Pancreas (tissue), 10 donors: ENCODE measurements at regions not wholly inside any gene's neighbourhood (a gene's known extent, or its start where the extent isn't known, plus 50 kb on each side); places are given as distances from the start of the nearest gene placed in this dataset.

Experiments used
- ATAC-seq, 4 donors: fragments of 200-7000 bp; cut with Tn5 transposase; one replicate each; pipeline versions ENCODE4 v1.8.0 to v1.9.1; 2020; ENCODE audit warnings: mild to moderate bottlenecking in 4 of 4, moderate library complexity in 4 of 4
- DNase-seq, 6 donors: peaks; one replicate each; pipeline ENCODE4 v3.0.0-alpha.2; 2020
- FAIRE-seq: peaks from 2 replicates; lab custom pipeline; 2012; peaks lifted over from hg19 to GRCh38; lab: Jason Lieb, UNC
- H3K27ac ChIP-seq, 4 donors: fragments of 200-600 bp; sonication (generic); 1 replicate in 3 of 4; 2 replicates in 1 of 4; pipeline versions ENCODE4 v1.5.0 to v1.8.0; 2020
- H3K27me3 ChIP-seq, 4 donors: fragments of 200-600 bp; one replicate each; pipeline ENCODE4 v1.8.0; 2021
- H3K36me3 ChIP-seq, 3 donors: fragments of 200-600 bp; sonication (generic) in 1 of 3; one replicate each; pipeline versions ENCODE4 v1.5.0 to v1.8.0; 2020 to 2021
- H3K4me1 ChIP-seq, 3 donors: fragments of 200-600 bp; one replicate each; pipeline ENCODE4 v1.8.0; 2021
- H3K4me3 ChIP-seq, 4 donors: fragments of 200-600 bp; sonication (generic) in 2 of 4; one replicate each; pipeline versions ENCODE4 v1.5.0 to v1.8.0; 2020 to 2021
- H3K9me3 ChIP-seq, 4 donors: fragments of 200-600 bp; one replicate each; pipeline ENCODE4 v1.8.0; 2021
- CTCF ChIP-seq, 4 donors: fragments of 200-600 bp; sonication (generic) in 3 of 4; IDR thresholded peaks; one replicate each; pipeline versions ENCODE4 v1.5.0 to v1.8.0; 2021; ENCODE audit warnings: antibody characterized with exemption in 4 of 4
- WGBS, 2 donors: extraction: QIAGEN DNeasy Blood & Tissue Kit; methylation state at CpG; one replicate each; pipeline ENCODE4 v1.1.7; 2013; 5-methylcytosine and 5-hydroxymethylcytosine counted together
- intact Hi-C, 3 donors: fragments of 100-400 bp; cut with DNase I; formaldehyde crosslinking; loops; one replicate each; pipeline versions ENCODE4 v1.11.1 to v1.14.2; 2022
- donor health status: healthy with polysubstance abuse.
- donor health status: DM: no; HTN: no; CAD: no; lungs with moderate emphysema.
- donor health status: DM: no; HTN: no; CAD: no.
- donor health status: control.
- donor health status: control.
- donor health status: Bipolar disorder and iron deficiency.
- donor health status: DM: yes; HTN: yes; CAD: no.
- donor health status: DM: no; HTN: no; CAD: no.
- donor health status: DM: no; HTN: no; CAD: no.
- donor health status: DM: yes; HTN: yes; CAD: no.

DNA sequence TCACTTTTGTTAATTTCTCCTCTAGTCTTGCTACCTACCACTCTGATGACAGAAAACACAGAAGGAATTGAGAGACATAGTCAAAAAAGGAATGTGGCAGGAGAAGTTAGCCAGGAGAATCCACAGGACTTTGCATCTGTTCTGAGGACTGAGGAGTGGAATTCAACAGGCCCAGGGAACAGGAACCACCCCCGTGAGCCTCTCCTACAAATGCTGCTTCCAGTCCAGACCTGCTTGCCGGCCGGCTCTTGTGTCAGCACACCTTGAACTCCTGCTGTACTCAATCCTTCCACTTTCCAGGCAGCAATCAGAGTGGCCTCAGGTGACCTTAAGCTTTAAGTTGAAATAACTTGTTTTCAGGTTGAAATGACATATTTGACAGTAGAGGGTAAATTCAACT, 903.1 kb downstream of the BCL11B start:
- no peak for ATAC-seq
- WGBS, 2 donors, result 47 to 61% methylated on average over 3 of the region's 3 CpGs
- no peak for TF ChIP-seq CTCF (IDR thresholded peaks at IDR 0.05)
- DNase-seq, result no peak
- Histone ChIP-seq H3K4me3 (no peak overlapping the region), H3K4me1 (no peaks in the 10 kb centered on the region), H3K27me3 (no peaks in the 10 kb centered on the region), H3K27ac (no peak overlapping the region), H3K36me3 (no peaks in the 10 kb centered on the region), H3K9me3 (no peaks in the 10 kb centered on the region)
- FAIRE-seq, result no peak
- intact Hi-C loops, result no loop called here

- Histone ChIP-seq H3K36me3 (no peaks in the 10 kb centered on the region), H3K4me3 (no peak overlapping the region), H3K4me1 (no peaks in the 10 kb centered on the region), H3K27me3 (no peaks in the 10 kb centered on the region), H3K9me3 (no peaks in the 10 kb centered on the region), H3K27ac (no peak overlapping the region)
- intact Hi-C loops, result no loop called here
- no peak for TF ChIP-seq CTCF (IDR thresholded peaks at IDR 0.05)
- 32 to 52% methylated on average over 2 of the region's 2 CpGs for WGBS, 2 donors
- FAIRE-seq (no peak), ATAC-seq (no peak), DNase-seq (no peak)
These were observed 902.7 kb downstream of the BCL11B start for GRCh38 chr14:98369344-98369743.

- WGBS, 2 donors, result 34 to 56% methylated on average over 6 of the region's 6 CpGs
- TF ChIP-seq CTCF (IDR thresholded peaks at IDR 0.05), result no peak
These were observed 901.6 kb downstream of the BCL11B start for GRCh38 chr14:98370352-98370751.

GRCh38 chr14:98371141-98371540, 900.9 kb downstream of the BCL11B start:
- ATAC-seq (no peak), DNase-seq (no peak), FAIRE-seq (no peak)
- WGBS, 2 donors, result 47 to 60% methylated on average over 4 of the region's 4 CpGs
- Histone ChIP-seq H3K4me1 (no peaks in the 10 kb centered on the region), H3K36me3 (no peaks in the 10 kb centered on the region), H3K9me3 (no peaks in the 10 kb centered on the region), H3K27me3 (no peaks in the 10 kb centered on the region), H3K27ac (no peak overlapping the region), H3K4me3 (no peak overlapping the region)
- intact Hi-C loops, result no loop called here
- no peak for TF ChIP-seq CTCF (IDR thresholded peaks at IDR 0.05)

More at GRCh38 chr14:98370352-98370751, 901.6 kb downstream of the BCL11B start:
- FAIRE-seq (no peak), DNase-seq (no peak), ATAC-seq (no peak)
- H3K4me1 ChIP-seq, result no peaks in the 10 kb centered on the region
- no peak overlapping the region for H3K4me3 ChIP-seq
- no peaks in the 10 kb centered on the region for H3K27me3 ChIP-seq
- H3K9me3 ChIP-seq, result no peaks in the 10 kb centered on the region
- intact Hi-C loops, result no loop called here
- H3K27ac ChIP-seq, result no peak overlapping the region
- no peaks in the 10 kb centered on the region for H3K36me3 ChIP-seq

DNA sequence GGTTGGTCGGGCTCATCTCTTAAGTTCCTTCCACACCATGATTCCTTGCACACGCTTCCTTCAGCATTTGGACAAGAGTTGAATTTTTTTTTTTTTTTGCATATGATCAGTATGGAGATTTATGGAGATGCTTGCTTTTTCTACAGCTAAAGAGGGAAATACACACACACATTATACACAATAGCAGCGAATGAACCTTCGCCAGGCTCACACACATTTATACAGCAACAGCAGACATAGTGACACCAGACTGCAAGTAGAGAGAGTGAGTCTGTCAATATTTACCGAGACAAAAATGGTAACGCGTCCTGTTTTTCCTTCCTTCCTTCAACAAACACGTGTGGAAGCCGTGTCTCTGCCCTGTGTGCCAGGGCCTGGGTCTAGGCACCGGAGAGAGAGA, 897.9 kb downstream of the BCL11B start:
- intact Hi-C loops, result no loop called here
- DNase-seq (no peak), FAIRE-seq (no peak), ATAC-seq (no peak)
- no peaks in the 10 kb centered on the region for H3K4me1 ChIP-seq
- no peaks in the 10 kb centered on the region for H3K9me3 ChIP-seq
- H3K27me3 ChIP-seq, result no peaks in the 10 kb centered on the region
- no peak overlapping the region for H3K27ac ChIP-seq
- 48 to 55% methylated on average over 10 of the region's 10 CpGs for WGBS, 2 donors
- no peak overlapping the region for H3K4me3 ChIP-seq
- no peaks in the 10 kb centered on the region for H3K36me3 ChIP-seq
- TF ChIP-seq CTCF (IDR thresholded peaks at IDR 0.05), result no peak
